GM23248 (cell line): ENCODE measurements at regions not wholly inside any gene's neighbourhood (a gene's known extent, or its start where the extent isn't known, plus 50 kb on each side); places are given as distances from the start of the nearest gene placed in this dataset.

Experiments used
- DNase-seq: peaks from one replicate; pipeline ENCODE4 v3.0.0-alpha.2; 2015
- H2AFZ ChIP-seq: fragments of 200-600 bp; sonication (generic); 2 replicates; pipeline ENCODE4 v1.6.1; 2016; ENCODE audit warnings: antibody characterized with exemption
- H3F3A ChIP-seq: fragments of 200-600 bp; sonication (generic); 2 replicates; pipeline ENCODE4 v1.6.1; 2016; ENCODE audit warnings: mild to moderate bottlenecking, antibody characterized with exemption, mixed run types; ENCODE audit not compliant: insufficient read depth
- H3K27ac ChIP-seq: fragments of 200-600 bp; sonication (generic); 2 replicates; pipeline ENCODE4 v1.5.1; 2016; ENCODE audit warnings: mild to moderate bottlenecking
- H3K27me3 ChIP-seq: fragments of 200-600 bp; sonication (generic); replicated peaks from 2 replicates; pipeline ENCODE4 v1.6.1; 2016; ENCODE audit warnings: mild to moderate bottlenecking; ENCODE audit not compliant: insufficient read depth
- H3K36me3 ChIP-seq: fragments of 200-600 bp; sonication (generic); 2 replicates; pipeline ENCODE4 v1.6.1; 2016; ENCODE audit warnings: low read depth, mild to moderate bottlenecking
- H3K4me1 ChIP-seq: fragments of 200-600 bp; sonication (generic); 2 replicates; pipeline ENCODE4 v1.6.1; 2016; ENCODE audit warnings: mild to moderate bottlenecking; ENCODE audit not compliant: insufficient read depth
- H3K4me2 ChIP-seq: fragments of 200-600 bp; sonication (generic); one replicate; pipeline ENCODE4 v1.6.1; 2016; ENCODE audit warnings: mild to moderate bottlenecking; ENCODE audit not compliant: unreplicated experiment
- H3K4me3 ChIP-seq: fragments of 200-600 bp; sonication (generic); 2 replicates; pipeline ENCODE4 v1.5.1; 2016; ENCODE audit warnings: mild to moderate bottlenecking
- H3K79me2 ChIP-seq: fragments of 200-600 bp; sonication (generic); 2 replicates; pipeline ENCODE4 v1.6.1; 2016; ENCODE audit warnings: mild to moderate bottlenecking; ENCODE audit not compliant: insufficient read depth
- H3K9ac ChIP-seq: fragments of 200-600 bp; sonication (generic); 2 replicates; pipeline ENCODE4 v1.6.1; 2016; ENCODE audit warnings: mild to moderate bottlenecking
- H3K9me2 ChIP-seq: fragments of 200-600 bp; sonication (generic); 2 replicates; pipeline ENCODE4 v1.6.1; 2016; ENCODE audit warnings: mixed run types, mild to moderate bottlenecking, moderate library complexity; ENCODE audit not compliant: insufficient read depth
- H3K9me3 ChIP-seq: fragments of 200-600 bp; sonication (generic); one replicate; pipeline ENCODE4 v1.6.1; 2017; ENCODE audit warnings: low read depth
- H4K20me1 ChIP-seq: fragments of 200-600 bp; sonication (generic); 2 replicates; pipeline ENCODE4 v1.6.0; 2016; ENCODE audit not compliant: insufficient read depth
- EZH2 ChIP-seq: fragments of 200-600 bp; sonication (generic); IDR thresholded peaks from 2 replicates; pipeline ENCODE4 v1.6.1; 2018; ENCODE audit warnings: antibody characterized with exemption, mild to moderate bottlenecking; ENCODE audit not compliant: insufficient read depth, poor library complexity, severe bottlenecking
- EZH2phosphoT487 ChIP-seq: fragments of 200-600 bp; sonication (generic); IDR thresholded peaks from 2 replicates; pipeline ENCODE4 v1.6.1; 2018; ENCODE audit warnings: antibody characterized with exemption, moderate library complexity, mild to moderate bottlenecking, low read depth; ENCODE audit not compliant: insufficient read depth
- WGBS, 2 experiments: methylation state at CpG; one replicate each; pipeline ENCODE4 v1.1.6; 2015 to 2017; ENCODE audit warnings: low lambda C conversion rate in 2 of 2, low coverage in 1 of 2; ENCODE audit errors: missing lambda C conversion rate in 2 of 2; 5-methylcytosine and 5-hydroxymethylcytosine counted together
- in situ Hi-C: fragments of 300-500 bp; cut with MboI; formaldehyde crosslinking; loops from 2 replicates; pipeline ENCODE4 v1.15.0; 2020

DNA sequence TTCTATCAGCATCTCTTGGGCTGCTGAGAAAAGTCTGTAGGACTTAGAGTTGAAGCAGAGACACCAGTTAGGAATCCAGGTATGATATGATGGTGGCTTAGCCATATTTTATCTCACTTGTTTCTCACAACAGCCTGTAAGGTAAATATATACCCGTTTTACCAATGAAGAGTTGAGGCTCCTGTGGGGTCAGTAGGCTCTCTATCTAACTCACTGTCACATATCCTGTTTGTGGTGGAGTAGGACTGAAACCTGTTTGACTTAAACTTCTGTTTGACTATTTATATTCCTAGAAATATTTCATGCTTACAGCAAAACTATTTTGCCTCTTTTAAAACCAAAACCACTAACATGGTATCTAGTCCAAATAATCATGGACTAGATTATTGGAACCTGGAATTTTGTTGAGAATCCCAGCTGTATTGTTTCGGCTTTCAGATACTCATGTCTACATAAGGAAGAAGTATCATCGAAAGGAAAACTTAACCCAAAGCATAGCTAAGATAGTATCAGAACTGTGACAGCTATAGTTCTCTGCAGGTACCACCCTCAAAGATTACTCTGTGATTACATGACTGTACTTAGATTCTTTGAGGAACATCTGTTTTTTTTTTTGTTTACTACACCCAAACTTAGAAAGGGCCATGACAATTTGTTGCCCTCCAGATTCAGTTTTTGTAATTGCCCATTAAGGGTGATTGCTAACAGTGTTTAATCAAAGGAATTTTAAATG lies 216.1 kb upstream of the THUMPD2 start:
- no peaks in the 10 kb centered on the region for H4K20me1 ChIP-seq
- peaks cover 42% of the 10 kb centered on the region for H3K4me1 ChIP-seq
- H3F3A ChIP-seq = peaks cover 20% of the 10 kb centered on the region
- H3K27ac ChIP-seq = no peak overlapping the region
- TF ChIP-seq EZH2 = no peak
- no peak for TF ChIP-seq EZH2phosphoT487
- H3K9me3 ChIP-seq = no peaks in the 10 kb centered on the region
- in situ Hi-C loops = no loop called here
- no peak overlapping the region for H3K9ac ChIP-seq
- no peaks in the 10 kb centered on the region for H3K27me3 ChIP-seq
- WGBS, 2 experiments = 94 to 96% methylated on average over 3 of the region's 3 CpGs
- H3K79me2 ChIP-seq = no peaks in the 10 kb centered on the region
- no peak for DNase-seq
- no peak overlapping the region for H3K4me2 ChIP-seq
- H3K9me2 ChIP-seq = 0 out of 2 replicates have a peak, but pooled peaks cover 6% of the 10 kb centered on the region
- no peak overlapping the region for H3K4me3 ChIP-seq
- H3K36me3 ChIP-seq = no peaks in the 10 kb centered on the region
- no peak overlapping the region for H2AFZ ChIP-seq

DNA sequence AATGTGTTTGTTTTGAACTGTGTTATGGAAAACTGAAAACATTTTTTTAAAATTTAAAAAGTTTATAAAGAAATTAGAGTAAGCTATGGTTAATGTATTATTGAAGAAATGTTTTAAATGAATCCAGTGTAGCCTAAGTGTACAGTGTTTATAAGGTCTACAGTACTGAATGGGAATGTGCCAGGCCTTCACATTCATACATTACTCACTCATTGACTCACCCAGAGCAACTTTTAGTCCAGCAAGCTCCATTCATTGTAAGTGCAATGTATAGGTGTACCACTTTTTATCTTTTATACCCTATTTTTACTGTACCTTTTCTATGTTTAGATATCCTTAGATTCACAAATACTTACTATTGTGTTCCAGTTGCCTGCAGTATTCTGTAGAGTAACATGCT lies 215.1 kb upstream of the THUMPD2 start:
- peak; percentile 93 for DNase-seq
- Histone ChIP-seq H3K27ac (no peak overlapping the region), H3K9me3 (no peaks in the 10 kb centered on the region), H3F3A (peaks cover 28% of the 10 kb centered on the region), H4K20me1 (no peaks in the 10 kb centered on the region), H3K4me3 (no peak overlapping the region), H3K9me2 (0 out of 2 replicates have a peak, but pooled peaks cover 6% of the 10 kb centered on the region), H3K4me1 (peaks cover 51% of the 10 kb centered on the region), H3K79me2 (no peaks in the 10 kb centered on the region), H3K36me3 (no peaks in the 10 kb centered on the region), H3K4me2 (peak overlapping the region; percentile 3), H3K9ac (no peak overlapping the region), H3K27me3 (no peaks in the 10 kb centered on the region), H2AFZ (no peak overlapping the region)
- in situ Hi-C loops = no loop called here
- TF ChIP-seq EZH2phosphoT487 (no peak), EZH2 (no peak)

DNA sequence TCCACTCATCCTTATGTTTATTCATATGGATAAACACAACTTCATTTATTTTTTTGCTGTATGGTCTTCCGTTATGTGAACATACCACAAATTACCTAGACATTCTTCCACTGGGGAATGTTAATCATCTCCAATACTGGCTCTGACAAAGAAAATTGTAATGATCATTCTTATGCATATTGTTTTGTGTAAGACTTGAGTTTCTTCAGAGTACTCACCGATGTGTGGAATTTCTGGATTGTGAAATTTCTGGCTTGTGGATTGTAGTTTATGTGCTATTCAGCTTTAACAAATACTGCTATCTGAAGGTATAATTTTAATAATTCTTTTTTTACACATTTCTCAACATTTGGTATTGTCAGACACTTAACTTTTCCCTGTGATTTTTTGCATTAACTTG lies 212.2 kb upstream of the THUMPD2 start:
- 0% methylated on average over 2 of the region's 2 CpGs for WGBS, 2 experiments

DNA sequence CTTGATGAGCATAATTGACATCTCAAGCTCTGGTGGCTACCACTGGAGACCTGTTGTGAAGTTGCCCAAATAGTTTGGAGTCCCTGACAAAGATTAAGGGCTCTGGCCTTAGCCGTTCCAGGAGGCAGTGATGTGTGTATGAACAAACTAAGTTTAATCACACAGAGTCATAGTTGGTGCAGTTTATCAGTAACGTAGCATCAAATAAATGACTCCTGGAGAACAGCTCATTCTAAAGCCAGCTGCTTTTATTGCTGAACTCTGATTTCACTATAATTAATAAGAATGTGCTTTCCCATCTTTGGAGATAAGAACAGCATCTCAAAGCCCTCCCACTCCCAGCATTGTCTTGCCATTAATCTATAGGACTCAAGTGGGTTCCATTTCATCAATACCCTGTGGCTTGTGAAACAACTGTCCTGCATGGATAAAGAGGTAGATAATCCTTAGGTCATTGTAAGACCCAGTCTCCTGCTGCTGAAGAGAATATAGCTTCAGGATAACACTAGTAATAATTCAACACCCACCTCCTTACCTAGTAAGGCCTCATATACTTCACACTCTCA lies 211.4 kb upstream of the THUMPD2 start:
- peak; percentile 56 for DNase-seq

More for the DNA sequence above, 212.2 kb upstream of the THUMPD2 start:
- Histone ChIP-seq H3K4me2 (peak overlapping the region; percentile 55), H4K20me1 (no peaks in the 10 kb centered on the region), H2AFZ (peak overlapping the region; percentile 29; the same call in 1 of the 2 replicates), H3K4me1 (peaks cover 40% of the 10 kb centered on the region), H3K9me3 (no peaks in the 10 kb centered on the region), H3F3A (peaks cover 20% of the 10 kb centered on the region), H3K79me2 (no peaks in the 10 kb centered on the region), H3K27me3 (no peaks in the 10 kb centered on the region), H3K9me2 (0 out of 2 replicates have a peak, but pooled peaks cover 6% of the 10 kb centered on the region), H3K4me3 (no peak overlapping the region), H3K27ac (peak overlapping the region; percentile 38), H3K36me3 (no peaks in the 10 kb centered on the region), H3K9ac (no peak overlapping the region)
- DNase-seq = peak; percentile 63
- in situ Hi-C loops = no loop called here
- no peak for TF ChIP-seq EZH2
- no peak for TF ChIP-seq EZH2phosphoT487

More for the DNA sequence above, 211.4 kb upstream of the THUMPD2 start:
- Histone ChIP-seq H3K4me1 (peaks cover 36% of the 10 kb centered on the region), H3K27me3 (no peaks in the 10 kb centered on the region), H3K9ac (no peak overlapping the region), H4K20me1 (no peaks in the 10 kb centered on the region), H3K79me2 (no peaks in the 10 kb centered on the region), H3F3A (peaks cover 20% of the 10 kb centered on the region), H3K36me3 (no peaks in the 10 kb centered on the region), H2AFZ (0 out of 2 replicates have a peak overlapping the region, but pooled peaks have one; percentile 26), H3K4me2 (peak overlapping the region; percentile 55), H3K9me2 (0 out of 2 replicates have a peak, but pooled peaks cover under 1% of the 10 kb centered on the region), H3K4me3 (no peak overlapping the region), H3K27ac (peak overlapping the region; percentile 38), H3K9me3 (no peaks in the 10 kb centered on the region)
- TF ChIP-seq EZH2 = no peak
- no peak for TF ChIP-seq EZH2phosphoT487
- 22 to 35% methylated on average over 2 of the region's 2 CpGs for WGBS, 2 experiments
- in situ Hi-C loops = no loop called here
